T-helper 2 cell treated with Interferon-gamma antibody and Interleukin-4, amounts not matched to agents 100 ng/mL and 5 ng/mL, for 36 hours (primary cell): ENCODE measurements at regions not wholly inside any gene's neighbourhood (a gene's known extent, or its start where the extent isn't known, plus 50 kb on each side); places are given as distances from the start of the nearest gene placed in this dataset.

ENCODE experiments used
- intact Hi-C: fragments of 100-400 bp; cut with micrococcal nuclease; formaldehyde crosslinking; loops from one replicate; pipeline ENCODE4 v1.15.1; 2023

DNA sequence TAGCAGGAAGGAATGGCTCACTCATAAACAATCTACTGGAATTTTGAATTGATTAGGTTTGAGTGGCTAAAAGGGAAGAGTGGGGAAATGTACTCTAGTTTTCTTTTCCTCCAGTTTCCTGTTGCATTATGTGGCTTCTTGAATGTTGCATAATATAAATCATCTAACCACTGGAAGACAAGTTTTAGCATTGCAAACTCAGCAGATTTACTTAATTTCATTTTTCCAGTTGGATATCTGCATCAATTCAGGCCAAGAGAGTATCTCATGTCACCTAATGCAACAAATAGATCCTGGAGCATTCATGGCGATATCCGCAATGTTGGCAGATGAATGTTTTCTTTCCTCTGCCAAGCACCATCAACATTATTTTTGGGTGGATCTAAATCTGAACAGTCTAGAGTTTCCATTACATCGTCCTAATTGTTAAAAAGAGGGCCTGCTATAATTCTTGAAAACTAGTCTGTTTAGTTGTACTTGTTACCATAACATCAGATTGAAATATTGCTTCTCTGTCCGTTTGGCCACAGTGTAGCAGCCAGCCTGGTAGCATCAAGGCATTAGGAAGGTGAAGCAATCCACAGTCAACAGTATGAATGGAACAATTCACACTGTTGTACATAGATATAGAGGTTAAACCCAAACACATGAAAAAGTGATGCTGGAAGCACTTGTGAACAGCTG, 544.2 kb downstream of the ETNK1 start:
- intact Hi-C loops: no loop called here

DNA sequence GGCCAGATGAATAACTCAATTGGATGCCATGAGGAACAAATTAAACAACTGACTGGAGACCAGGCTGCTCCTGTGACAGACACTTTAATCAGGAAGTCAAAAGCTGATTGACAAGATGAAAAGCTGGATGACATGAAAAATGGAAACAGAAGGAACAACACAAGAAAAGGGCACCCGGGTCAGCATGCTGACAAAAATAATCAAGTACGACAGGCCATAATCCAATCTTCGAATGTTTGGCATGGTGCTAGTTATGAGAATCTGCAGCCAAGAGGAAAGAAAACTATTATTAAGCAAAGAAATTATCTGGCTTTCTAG, 544.7 kb downstream of the ETNK1 start:
- intact Hi-C loops: no loop called here

DNA sequence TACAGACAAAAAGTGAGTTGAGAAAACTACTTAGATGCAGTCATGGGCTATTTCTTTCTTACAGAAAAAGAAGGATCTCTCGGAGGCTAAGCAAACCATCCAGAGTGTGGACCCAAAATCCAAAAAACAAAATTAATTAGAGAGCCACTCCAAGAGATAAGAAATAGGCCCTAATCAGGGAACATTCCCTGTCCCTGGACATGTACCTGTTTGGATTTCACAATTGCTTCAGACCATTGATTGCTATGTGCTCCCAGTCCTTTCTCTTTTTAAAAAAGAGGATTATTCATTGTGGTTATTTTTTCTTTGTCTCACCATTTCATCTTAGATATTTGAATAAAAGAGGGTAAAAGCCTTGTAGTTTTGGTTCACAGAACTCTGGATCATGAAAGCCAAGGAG, 549.9 kb downstream of the ETNK1 start:
- intact Hi-C loops: no loop called here

DNA sequence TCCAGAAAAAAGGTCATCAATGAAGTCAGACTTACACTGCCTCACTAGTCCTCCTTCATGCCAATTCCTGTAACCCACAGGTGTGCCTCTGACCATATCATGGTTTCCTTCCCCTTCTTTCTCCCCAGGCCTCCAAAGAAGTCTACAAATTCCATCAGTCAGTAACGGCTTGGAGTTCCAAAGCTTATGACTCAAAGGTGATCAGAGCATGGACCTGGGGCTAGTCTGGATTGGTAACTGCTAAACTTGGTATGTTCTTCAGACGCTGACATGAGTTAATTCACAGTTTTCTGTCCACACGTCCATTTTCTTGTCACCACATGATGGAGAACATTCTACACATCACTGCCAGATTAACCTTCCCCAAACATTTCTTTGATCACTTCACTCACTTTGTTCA, 560.4 kb downstream of the ETNK1 start:
- intact Hi-C loops: no loop called here

DNA sequence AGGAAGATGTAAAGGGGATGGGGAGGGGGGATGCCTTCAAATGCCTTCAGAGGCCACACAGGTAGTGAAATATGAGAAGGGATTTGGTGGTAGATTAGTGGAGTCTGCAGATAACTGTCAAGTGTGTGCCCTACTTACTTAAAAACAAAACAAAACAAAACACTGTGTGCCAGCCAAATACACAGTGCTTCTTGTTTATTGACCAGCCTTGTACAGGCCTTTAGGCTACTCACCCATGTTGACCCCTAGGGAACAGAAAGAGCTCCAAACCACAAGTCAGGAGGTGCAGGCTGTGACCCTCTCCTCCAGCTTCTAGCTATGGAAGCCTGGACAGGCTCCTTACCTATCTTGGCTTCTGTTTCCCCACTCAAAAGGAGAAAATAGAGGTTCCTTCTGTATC, 562.0 kb downstream of the ETNK1 start:
- intact Hi-C loops: no loop called here

DNA sequence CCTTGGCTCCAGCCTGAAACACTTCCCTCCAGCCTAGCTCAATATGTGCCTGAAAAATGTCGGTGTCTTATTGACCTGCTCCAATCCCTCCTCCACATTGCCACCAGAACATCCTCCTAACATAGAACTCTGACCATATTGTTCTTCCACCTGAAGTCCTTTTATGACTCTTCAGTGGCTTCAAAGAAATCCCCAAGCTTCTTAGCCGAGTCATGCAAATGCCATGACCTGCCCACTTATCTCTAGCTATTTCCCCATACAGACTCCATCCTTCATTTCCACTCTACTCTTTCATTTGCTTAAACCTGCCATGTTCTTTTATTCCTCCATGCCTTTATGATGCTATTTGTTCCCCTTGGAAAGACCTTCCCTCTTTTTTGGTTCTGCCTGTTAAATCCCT, 568.6 kb downstream of the ETNK1 start:
- intact Hi-C loops: no loop called here

DNA sequence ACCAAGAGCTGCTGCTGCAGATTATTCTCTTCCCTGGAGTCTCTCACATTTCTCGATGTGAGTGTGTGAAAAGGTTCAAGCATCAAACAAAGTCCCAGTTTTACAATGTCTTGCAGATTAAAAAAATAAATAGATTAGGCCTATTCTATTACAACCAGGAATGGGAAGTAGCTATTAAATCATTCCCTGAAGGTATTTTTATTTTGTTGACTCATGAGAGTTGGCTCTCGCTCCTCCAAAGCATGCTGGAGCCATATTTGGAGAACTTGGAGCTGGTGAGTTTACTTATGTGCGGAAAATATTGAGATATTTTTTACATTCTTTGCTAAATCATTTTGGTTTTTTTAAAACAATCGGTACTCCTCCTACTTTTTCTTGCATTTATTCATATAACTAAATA, 572.3 kb downstream of the ETNK1 start:
- intact Hi-C loops: no loop called here

DNA sequence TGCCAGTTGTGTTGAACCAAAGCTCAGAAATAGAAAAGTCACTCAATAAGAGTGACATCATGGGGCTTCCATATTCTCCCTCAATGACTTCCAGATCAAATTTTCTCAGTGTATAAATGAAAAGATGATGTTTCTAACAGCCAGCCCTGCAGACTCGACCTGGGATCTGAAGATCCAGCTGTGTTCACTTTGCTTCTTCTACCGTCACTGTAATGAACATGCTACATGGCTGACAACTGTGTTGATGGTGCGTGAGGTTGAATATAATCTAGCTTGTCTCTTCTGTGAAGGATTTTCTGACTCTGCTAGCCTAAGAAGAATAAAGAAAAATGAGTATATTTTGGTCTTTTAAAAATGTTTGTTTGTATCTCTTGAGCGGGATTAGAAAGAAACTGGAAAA, 577.8 kb downstream of the ETNK1 start:
- intact Hi-C loops: no loop called here

DNA sequence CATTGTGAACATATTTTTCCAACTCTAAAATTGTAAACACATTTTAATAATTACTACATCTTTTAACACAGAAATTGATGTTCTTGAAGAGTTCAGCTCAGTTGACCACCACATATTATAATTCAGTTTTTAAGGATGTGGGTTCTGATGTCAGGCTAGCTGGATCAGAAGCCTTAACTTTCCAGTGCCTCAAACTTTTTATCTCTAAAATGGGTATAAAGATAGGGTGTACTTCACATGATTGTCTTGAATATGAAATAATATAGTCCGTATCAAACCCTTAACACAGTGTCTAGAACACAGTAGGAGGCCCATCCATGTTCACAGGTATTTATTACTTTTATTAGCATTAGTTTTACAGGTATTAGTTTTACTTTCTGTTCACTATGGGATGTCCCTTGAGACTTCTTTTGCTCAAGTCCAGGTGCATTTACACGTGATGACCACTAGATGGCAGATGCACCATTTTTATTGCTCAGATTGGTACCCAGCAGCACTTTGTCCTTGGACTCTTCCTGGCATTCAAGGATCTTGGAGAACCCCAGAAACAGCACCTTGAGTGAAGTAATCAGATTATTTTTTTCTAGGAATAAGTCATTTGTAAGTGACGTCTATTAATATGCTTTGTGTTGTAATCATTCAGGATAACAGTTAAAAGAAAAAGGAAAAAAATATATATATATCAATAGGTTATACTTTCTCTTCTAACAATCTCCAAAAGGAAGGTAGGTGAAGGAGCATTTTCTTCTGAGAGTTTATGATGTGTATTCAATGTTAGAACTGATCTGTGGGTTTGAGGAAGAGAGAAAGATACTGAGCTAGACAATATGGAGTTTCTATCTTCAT, 580.2 kb downstream of the ETNK1 start:
- intact Hi-C loops: loop anchor here (2.0 to 5.0 kb wide), 3 partner anchors 523 to 1632 kb away; no protein-coding TSS in a partner anchor

DNA sequence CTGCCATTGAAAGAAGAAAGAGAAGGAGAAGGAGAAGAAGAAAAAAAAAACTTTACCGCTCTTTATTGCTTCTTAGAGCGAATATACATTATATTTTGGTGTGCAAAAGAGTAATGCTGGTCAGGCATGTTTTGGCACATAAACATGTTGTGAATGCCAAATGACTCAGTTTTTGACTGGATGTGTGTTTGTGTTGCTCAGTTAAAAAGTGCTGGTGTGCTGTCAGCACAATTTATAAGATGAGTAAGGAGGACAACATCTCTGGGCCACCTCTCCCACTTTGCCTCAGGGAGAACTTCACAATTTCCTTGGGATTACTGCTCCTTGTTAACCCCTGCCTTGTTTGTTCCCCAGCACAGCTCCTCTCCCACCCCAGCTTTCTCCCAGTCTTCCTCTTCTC, 584.8 kb downstream of the ETNK1 start:
- intact Hi-C loops: loop anchor here (5.0 kb wide), 2 partner anchors 527 to 1568 kb away; no protein-coding TSS in a partner anchor

DNA sequence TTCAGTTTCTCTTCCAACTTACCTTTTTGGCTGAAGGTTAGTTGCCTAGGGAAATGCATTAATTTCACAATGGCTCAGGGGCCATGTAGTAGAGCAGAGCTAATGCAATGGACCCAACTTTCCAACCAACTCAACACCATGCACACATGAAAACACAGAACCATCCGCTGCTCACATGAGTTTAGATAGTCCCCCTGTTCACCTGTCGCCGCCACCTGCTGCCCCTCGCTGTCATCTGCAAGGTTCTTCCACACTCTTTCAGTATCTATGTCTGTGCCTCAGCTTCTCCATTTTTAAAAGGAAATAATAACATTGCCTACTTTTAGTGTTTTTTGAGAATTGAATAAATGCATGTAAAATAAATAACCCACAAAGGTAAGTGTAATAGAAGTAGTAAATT, 585.6 kb downstream of the ETNK1 start:
- intact Hi-C loops: no loop called here

DNA sequence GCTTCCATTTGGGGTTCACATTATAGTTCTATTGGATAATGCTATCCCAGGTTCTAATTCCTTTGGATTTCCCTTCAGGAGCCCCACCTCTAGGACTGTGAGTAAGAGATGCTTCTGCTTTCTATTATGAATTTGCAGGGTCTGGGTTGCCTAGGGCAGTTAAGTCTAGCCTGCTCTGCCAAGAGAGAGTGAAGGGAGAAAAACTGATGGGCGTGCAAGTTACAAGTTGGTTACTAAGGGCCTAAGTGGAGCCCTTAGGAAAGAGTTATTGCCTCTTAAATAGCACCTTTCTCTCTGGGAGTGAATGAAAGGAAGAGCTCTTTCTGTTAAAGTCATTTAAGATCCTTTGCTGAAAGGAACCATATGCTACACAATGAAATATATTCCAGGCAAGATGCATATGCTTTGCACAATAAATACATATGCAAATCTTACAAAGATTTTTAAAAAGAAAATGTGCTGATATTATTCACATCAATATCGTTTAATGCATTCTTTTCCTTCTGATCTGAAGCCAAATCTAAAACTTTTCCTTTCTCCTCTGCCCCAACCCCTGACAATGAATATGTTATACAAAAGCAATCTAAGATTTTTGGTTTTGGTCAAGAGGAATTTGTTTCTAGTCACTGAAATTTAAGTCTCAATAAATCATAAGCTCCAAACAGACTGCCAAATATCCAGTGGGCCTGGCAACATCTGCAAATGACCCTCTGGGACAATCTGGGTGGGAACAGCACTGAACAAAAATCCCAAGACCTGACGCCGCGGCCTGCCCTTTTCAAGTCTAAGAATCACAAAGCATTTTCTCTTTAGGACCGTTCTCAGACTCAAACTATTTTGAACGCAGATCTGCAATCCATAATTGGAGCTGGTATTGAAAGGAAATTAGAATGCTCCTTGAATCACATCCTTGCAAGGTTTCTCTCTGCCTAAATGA, 586.7 kb downstream of the ETNK1 start:
- intact Hi-C loops: no loop called here

DNA sequence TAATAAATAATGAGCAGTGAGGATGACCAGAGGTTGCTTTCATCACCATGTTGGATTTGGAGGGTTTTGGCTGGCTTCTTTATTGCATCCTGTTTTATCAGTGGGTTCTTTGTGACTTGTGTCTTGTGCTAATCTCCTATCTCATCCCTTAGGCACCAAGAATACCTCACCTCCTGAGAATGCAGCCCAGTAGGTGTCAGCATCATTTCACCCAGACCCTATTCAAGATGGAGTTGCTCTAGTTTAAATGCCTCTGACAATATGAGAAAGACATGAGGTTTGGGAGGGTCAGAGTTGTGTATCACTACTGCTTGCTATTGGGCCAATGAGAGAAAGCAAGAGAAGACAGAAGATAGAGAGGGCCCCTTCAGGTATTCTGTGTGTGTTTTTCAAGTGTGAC, 592.2 kb downstream of the ETNK1 start:
- intact Hi-C loops: no loop called here

DNA sequence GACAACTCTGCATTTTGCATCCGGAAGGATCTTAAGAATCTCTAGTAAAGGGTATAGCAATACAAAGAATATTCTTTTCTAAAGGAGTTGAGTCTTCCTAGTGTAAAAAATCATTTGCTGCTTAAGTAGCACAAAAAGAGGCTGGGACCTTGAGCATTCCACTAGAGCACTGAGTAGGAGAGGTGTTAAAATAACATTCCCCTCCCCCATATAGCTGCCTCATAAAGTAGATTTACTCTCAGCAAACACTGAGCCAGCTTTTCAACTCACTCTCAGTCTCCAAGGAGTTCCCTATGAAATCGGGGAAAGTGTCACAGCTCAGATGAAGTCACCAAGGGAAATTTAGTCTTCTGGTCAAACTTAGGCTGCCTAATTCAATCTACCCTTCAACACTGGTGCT, 592.7 kb downstream of the ETNK1 start:
- intact Hi-C loops: no loop called here

DNA sequence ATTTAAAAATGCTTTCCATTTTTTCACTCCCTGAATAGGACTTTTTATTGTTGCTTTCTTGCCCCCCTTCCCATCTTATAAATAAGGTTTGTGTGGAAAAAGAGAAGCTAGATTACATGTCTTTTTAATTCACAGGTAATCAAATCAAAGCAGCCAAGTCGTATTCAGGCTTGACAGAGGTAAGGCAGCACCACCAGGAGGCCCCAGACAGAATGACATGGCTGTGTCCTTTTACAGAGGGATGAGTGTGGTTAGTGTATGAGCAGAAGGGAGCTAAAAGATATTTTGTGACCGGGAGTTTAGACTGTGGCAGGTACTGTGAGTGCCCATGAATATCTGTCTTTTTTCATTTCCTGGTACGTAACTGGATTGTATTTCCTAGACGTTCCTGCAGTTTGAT, 596.1 kb downstream of the ETNK1 start:
- intact Hi-C loops: no loop called here

DNA sequence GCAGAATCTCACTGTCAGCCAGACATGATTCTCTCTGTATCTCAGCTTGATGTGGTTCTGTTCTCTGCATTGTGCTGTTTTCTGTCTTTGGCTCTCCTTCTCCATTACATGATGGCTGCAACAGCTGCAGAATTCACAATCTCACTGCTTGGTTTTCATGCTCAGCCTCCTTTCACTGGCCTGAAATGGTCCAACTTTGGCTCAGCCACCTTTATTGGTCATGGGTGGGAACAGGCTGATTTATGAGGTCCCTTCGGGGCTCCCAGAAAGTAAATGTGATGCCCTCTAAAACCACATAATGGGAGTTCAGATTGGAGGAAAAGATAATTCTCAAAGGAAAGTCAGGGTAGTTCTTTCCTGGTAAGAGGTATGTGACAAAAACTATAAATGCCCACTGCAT, 597.0 kb downstream of the ETNK1 start:
- intact Hi-C loops: no loop called here

DNA sequence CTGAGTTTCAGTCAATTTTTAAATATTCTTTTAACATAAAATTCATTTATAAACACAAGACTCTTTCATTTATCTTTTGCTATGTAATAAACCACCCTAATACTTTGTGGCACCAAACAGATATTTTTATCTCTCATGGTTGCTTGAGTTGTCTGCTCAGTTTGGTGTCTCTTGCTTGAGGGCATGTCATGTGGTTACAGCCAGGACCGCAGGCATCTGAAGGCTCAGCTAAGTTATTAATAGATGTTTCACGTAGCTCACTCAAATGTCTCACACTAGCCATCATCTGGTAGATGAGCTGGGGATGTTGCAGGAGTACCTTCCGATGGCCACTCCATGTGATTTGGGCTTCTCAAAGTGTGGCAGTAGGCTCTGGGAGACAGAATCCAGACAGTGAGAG, 597.8 kb downstream of the ETNK1 start:
- intact Hi-C loops: no loop called here

DNA sequence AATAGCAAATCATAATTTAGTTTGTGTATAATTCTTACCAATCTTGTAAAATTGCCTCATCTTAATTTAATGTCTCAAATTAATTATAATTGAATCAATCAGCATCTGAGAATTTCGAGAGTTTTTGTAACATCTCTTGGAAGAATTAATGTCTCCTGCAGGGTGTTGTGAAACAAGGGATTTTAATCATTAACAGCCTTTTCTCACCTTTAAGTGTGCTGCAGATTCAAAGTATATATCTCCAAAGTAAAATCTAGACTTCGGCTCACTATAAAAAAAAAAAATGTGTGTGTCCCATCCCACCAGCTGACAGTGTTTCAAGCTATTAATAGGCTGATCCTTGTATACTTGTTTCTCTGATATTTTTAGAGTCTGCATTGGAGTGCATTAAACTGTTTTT, 603.1 kb downstream of the ETNK1 start:
- intact Hi-C loops: no loop called here

DNA sequence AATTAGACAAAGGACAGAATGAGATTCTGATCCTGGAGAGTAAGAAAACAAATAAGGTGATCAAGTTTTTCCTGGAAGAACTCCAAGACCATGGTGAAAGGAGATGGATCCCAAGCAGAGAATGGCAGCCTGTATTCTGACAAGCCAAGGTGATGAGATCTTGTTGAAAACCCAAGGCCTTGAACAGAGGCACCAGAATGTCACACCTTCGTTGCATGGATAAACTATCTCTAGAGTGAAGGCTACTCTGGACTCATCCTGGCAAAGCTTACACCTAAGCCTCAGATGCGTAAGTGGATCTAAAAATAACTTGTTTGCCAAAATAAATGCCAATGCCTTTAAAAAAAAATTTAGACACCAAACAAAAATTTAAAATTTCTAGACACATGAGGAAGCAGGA, 605.9 kb downstream of the ETNK1 start:
- intact Hi-C loops: no loop called here

DNA sequence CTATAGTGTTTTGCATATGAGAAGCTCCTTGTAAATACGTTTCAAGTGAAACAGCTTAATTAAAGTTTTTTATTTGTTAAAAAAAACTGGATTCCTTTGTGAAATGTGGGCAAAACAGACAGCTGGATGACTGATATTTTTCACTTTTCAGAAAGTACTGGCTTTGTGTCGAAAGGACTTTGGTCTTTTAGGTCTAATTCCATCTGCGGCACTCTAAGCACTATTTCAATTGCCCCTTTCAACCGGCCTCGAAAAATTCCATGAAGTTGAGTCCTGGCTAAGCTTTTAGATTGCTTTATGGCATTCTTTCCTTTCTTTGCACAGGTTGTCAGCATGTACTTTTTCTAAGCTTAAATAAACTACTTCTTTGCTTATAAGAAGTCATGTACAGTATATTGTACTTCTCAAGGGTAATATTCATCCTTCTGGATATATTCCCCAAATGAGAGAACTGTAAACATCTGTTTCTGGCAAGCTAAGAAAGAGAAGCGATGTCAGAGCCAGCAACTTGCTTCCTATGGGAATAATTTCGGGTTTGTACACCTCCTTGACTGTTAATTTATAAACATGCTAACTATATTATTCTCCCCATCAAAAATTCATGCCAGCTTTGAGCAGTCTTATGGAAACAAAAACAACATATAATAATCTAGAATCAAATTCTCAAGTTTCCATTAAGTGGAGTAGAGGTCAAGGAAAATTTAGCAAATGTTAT, 611.3 kb downstream of the ETNK1 start:
- intact Hi-C loops: no loop called here

DNA sequence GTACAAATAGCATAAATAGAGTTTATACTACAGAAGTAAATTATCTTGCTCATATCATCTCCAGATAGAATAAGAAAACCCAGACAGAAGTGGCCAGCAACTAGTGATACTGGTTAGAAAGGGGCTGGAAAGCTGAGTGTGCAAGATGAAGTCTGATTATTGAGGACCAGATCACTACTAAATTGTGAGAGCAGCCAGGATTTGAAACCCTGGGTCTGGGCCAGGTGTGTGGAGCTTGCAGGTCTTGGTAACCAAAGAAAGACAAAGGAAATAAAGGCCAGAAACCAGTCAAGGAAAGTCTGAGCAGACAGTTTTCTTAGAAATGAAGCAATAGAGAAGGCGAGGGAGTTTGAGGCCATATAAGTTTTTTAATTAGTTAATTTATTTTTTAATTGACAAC, 611.8 kb downstream of the ETNK1 start:
- intact Hi-C loops: no loop called here
